ENCODE measurements at regions not wholly inside any gene's neighbourhood (a gene's known extent, or its start where the extent isn't known, plus 50 kb on each side); places are given as distances from the start of the nearest gene placed in this dataset.

- TF ChIP-seq CTCF (IDR thresholded peaks at IDR 0.05) (no peak), POLR2A (IDR thresholded peaks at IDR 0.05) (no peak)
- intact Hi-C loops (cut with DNase I), result no loop called here
- H3K4me1 ChIP-seq, result no peaks in the 10 kb centered on the region
- no peaks in the 10 kb centered on the region for H3K36me3 ChIP-seq
- no peaks in the 10 kb centered on the region for H3K9me3 ChIP-seq
- H3K27me3 ChIP-seq, result no peaks in the 10 kb centered on the region
- no peak overlapping the region for H3K27ac ChIP-seq
- 50% methylated on average over 1 of the region's 1 CpG for WGBS (ENCODE audit: insufficient coverage, low coverage, low lambda C conversion rate, missing lambda C conversion rate)
- H3K4me3 ChIP-seq, result no peak overlapping the region
- no peak for DNase-seq
- no peak for ATAC-seq
Measured at GRCh38 chr9:28539434-28540070, 966.3 kb upstream of the C9orf72 start.

- Histone ChIP-seq H3K27ac (no peak overlapping the region), H3K4me1 (no peaks in the 10 kb centered on the region), H3K27me3 (no peaks in the 10 kb centered on the region), H3K36me3 (no peaks in the 10 kb centered on the region), H3K9me3 (no peaks in the 10 kb centered on the region), H3K4me3 (no peak overlapping the region)
- intact Hi-C loops (cut with DNase I), result no loop called here
- ATAC-seq (no peak), DNase-seq (no peak)
- TF ChIP-seq POLR2A (IDR thresholded peaks at IDR 0.05) (no peak), CTCF (IDR thresholded peaks at IDR 0.05) (no peak)
- WGBS (ENCODE audit: insufficient coverage, low coverage, low lambda C conversion rate, missing lambda C conversion rate), result 25% methylated on average over 4 of the region's 4 CpGs
Measured at GRCh38 chr9:28542928-28543327, 969.6 kb upstream of the C9orf72 start.

- WGBS (ENCODE audit: insufficient coverage, low coverage, low lambda C conversion rate, missing lambda C conversion rate), result 24% methylated on average over 2 of the region's 2 CpGs
- Histone ChIP-seq H3K4me1 (no peaks in the 10 kb centered on the region), H3K9me3 (peaks cover 0 to 4% (median 0%) of the 10 kb centered on the region in 4 donors), H3K27me3 (no peaks in the 10 kb centered on the region), H3K27ac (no peak overlapping the region), H3K36me3 (no peaks in the 10 kb centered on the region), H3K4me3 (no peak overlapping the region)
- ATAC-seq (no peak), DNase-seq (no peak)
- TF ChIP-seq POLR2A (IDR thresholded peaks at IDR 0.05) (no peak), CTCF (IDR thresholded peaks at IDR 0.05) (no peak)
- intact Hi-C loops (cut with DNase I), result no loop called here
Measured at GRCh38 chr9:28547527-28547926, 974.2 kb upstream of the C9orf72 start.

GRCh38 chr9:28563291-28563934 is 990.1 kb upstream of the C9orf72 start:
- no peak for ATAC-seq
- no peak for DNase-seq
- Histone ChIP-seq H3K27ac (no peak overlapping the region), H3K9me3 (no peaks in the 10 kb centered on the region), H3K4me1 (no peaks in the 10 kb centered on the region), H3K4me3 (no peak overlapping the region), H3K27me3 (no peaks in the 10 kb centered on the region), H3K36me3 (no peaks in the 10 kb centered on the region)
- intact Hi-C loops (cut with DNase I), result no loop called here
- TF ChIP-seq CTCF (IDR thresholded peaks at IDR 0.05), result no peak
- no peak for TF ChIP-seq POLR2A (IDR thresholded peaks at IDR 0.05)
- 51% methylated on average over 7 of the region's 7 CpGs for WGBS (ENCODE audit: insufficient coverage, low coverage, low lambda C conversion rate, missing lambda C conversion rate)

Measured in right lobe of liver (tissue), 6 donors.